ENCODE measurements at regions not wholly inside any gene's neighbourhood (a gene's known extent, or its start where the extent isn't known, plus 50 kb on each side); places are given as distances from the start of the nearest gene placed in this dataset.

DNA sequence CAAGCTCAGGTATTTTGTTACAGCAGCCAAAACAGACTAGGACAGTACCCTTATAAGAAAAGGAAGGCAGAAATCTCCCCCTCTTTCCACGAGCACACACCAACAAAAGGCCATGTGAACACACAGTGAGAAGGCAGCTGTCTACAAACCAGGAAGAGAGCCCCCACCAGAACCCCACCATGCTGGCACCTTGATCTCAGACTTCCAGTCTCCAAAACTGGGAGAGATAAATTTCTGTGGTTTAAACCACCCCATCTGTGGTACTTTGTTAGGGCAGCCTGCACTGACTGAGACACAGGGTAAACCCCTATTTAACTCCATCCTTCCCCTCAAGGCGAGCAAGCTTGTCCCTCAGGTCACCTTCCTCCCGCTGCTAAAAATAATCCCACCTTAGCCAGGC is 475.8 kb upstream of the JARID2 start:
- TF ChIP-seq, protein P1, sequence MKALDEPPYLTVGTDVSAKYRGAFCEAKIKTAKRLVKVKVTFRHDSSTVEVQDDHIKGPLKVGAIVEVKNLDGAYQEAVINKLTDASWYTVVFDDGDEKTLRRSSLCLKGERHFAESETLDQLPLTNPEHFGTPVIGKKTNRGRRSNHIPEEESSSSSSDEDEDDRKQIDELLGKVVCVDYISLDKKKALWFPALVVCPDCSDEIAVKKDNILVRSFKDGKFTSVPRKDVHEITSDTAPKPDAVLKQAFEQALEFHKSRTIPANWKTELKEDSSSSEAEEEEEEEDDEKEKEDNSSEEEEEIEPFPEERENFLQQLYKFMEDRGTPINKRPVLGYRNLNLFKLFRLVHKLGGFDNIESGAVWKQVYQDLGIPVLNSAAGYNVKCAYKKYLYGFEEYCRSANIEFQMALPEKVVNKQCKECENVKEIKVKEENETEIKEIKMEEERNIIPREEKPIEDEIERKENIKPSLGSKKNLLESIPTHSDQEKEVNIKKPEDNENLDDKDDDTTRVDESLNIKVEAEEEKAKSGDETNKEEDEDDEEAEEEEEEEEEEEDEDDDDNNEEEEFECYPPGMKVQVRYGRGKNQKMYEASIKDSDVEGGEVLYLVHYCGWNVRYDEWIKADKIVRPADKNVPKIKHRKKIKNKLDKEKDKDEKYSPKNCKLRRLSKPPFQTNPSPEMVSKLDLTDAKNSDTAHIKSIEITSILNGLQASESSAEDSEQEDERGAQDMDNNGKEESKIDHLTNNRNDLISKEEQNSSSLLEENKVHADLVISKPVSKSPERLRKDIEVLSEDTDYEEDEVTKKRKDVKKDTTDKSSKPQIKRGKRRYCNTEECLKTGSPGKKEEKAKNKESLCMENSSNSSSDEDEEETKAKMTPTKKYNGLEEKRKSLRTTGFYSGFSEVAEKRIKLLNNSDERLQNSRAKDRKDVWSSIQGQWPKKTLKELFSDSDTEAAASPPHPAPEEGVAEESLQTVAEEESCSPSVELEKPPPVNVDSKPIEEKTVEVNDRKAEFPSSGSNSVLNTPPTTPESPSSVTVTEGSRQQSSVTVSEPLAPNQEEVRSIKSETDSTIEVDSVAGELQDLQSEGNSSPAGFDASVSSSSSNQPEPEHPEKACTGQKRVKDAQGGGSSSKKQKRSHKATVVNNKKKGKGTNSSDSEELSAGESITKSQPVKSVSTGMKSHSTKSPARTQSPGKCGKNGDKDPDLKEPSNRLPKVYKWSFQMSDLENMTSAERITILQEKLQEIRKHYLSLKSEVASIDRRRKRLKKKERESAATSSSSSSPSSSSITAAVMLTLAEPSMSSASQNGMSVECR (CRISPR knock-in tag; IDR thresholded peaks at IDR 0.05; ENCODE audit: borderline replicate concordance) = no peak
- TF ChIP-seq, protein P2, sequence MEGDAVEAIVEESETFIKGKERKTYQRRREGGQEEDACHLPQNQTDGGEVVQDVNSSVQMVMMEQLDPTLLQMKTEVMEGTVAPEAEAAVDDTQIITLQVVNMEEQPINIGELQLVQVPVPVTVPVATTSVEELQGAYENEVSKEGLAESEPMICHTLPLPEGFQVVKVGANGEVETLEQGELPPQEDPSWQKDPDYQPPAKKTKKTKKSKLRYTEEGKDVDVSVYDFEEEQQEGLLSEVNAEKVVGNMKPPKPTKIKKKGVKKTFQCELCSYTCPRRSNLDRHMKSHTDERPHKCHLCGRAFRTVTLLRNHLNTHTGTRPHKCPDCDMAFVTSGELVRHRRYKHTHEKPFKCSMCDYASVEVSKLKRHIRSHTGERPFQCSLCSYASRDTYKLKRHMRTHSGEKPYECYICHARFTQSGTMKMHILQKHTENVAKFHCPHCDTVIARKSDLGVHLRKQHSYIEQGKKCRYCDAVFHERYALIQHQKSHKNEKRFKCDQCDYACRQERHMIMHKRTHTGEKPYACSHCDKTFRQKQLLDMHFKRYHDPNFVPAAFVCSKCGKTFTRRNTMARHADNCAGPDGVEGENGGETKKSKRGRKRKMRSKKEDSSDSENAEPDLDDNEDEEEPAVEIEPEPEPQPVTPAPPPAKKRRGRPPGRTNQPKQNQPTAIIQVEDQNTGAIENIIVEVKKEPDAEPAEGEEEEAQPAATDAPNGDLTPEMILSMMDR (IDR thresholded peaks at IDR 0.05) = no peak
- TF ChIP-seq ZNF512 (CRISPR knock-in tag; IDR thresholded peaks at IDR 0.05; ENCODE audit: borderline replicate concordance) (no peak), PREB (CRISPR knock-in tag; IDR thresholded peaks at IDR 0.05; ENCODE audit: borderline replicate concordance) (no peak), ZNF121 (CRISPR knock-in tag; IDR thresholded peaks at IDR 0.05) (no peak), MLX (CRISPR knock-in tag; IDR thresholded peaks at IDR 0.05) (no peak), STAT6 (CRISPR knock-in tag; conservative IDR thresholded peaks at IDR 0.05; ENCODE audit: low read depth) (no peak), NFYB (CRISPR knock-in tag; conservative IDR thresholded peaks at IDR 0.05; ENCODE audit: low read depth) (no peak), ELF4 (CRISPR knock-in tag; IDR thresholded peaks at IDR 0.05; ENCODE audit: low read depth) (no peak), TCF7 (CRISPR knock-in tag; IDR thresholded peaks at IDR 0.05; ENCODE audit: low read depth) (no peak), CREM (CRISPR knock-in tag; IDR thresholded peaks at IDR 0.05) (no peak), NFATC4 (CRISPR knock-in tag; IDR thresholded peaks at IDR 0.05) (no peak)
